A673 (cell line): ENCODE measurements at regions not wholly inside any gene's neighbourhood (a gene's known extent, or its start where the extent isn't known, plus 50 kb on each side); places are given as distances from the start of the nearest gene placed in this dataset.

Experiments used
- BruUV-seq: library from RNA; stranded (reverse); fragments of 400-500 nt; replicated peaks from 2 replicates; lab custom pipeline; 2021; lab: Mats Ljungman, UMichigan
- CTCF ChIA-PET: fragments of 300-600 bp; sonication (Branson Sonifier 250); formaldehyde crosslinking; loops from one replicate; lab custom pipeline; 2022; ENCODE audit warnings: antibody characterized with exemption; lab: Charles Lee
- POLR2A ChIA-PET: fragments of 300-600 bp; sonication (Branson Sonifier 250); formaldehyde crosslinking; loops from one replicate; lab custom pipeline; 2022; ENCODE audit warnings: antibody characterized with exemption; ENCODE audit not compliant: low non-redundant PET; lab: Charles Lee
- DNase-seq: peaks from one replicate; pipeline ENCODE4 v3.0.0-alpha.2; 2015; ENCODE audit warnings: low spot score
- H3K27ac ChIP-seq: fragments of 200-600 bp; sonication (generic); 2 replicates; pipeline ENCODE4 v1.5.1; 2016; ENCODE audit warnings: mixed run types, low read depth, mild to moderate bottlenecking, mixed read lengths, antibody characterized with exemption, low read length; ENCODE audit not compliant: poor library complexity, severe bottlenecking
- H3K27me3 ChIP-seq: fragments of 200-600 bp; sonication (generic); replicated peaks from 2 replicates; pipeline ENCODE4 v1.6.1; 2017; ENCODE audit warnings: mixed run types, low read depth, mild to moderate bottlenecking, mixed read lengths, antibody characterized with exemption, low read length; ENCODE audit not compliant: insufficient read depth, poor library complexity
- H3K36me3 ChIP-seq: fragments of 200-600 bp; sonication (generic); 2 replicates; pipeline ENCODE4 v1.6.1; 2016; ENCODE audit warnings: mixed run types, mild to moderate bottlenecking, mixed read lengths, antibody characterized with exemption, low read length; ENCODE audit not compliant: insufficient read depth, poor library complexity, severe bottlenecking
- H3K4me1 ChIP-seq: fragments of 200-600 bp; sonication (generic); 2 replicates; pipeline ENCODE4 v1.6.1; 2017; ENCODE audit warnings: mixed run types, mild to moderate bottlenecking, mixed read lengths, antibody characterized with exemption, low read length; ENCODE audit not compliant: insufficient read depth, poor library complexity, severe bottlenecking
- H3K4me3 ChIP-seq: fragments of 200-600 bp; sonication (generic); 2 replicates; pipeline ENCODE4 v1.5.1; 2016; ENCODE audit warnings: low read depth, mixed run types, mild to moderate bottlenecking, mixed read lengths, low read length; ENCODE audit not compliant: poor library complexity, severe bottlenecking
- H3K9me3 ChIP-seq: fragments of 200-600 bp; sonication (generic); 2 replicates; pipeline ENCODE4 v1.6.1; 2016; ENCODE audit warnings: mixed run types, low read depth, mild to moderate bottlenecking, mixed read lengths, antibody characterized with exemption, low read length; ENCODE audit not compliant: poor library complexity, severe bottlenecking
- CTCF ChIP-seq: fragments of 300-800, 200-600 bp; sonication (generic); conservative IDR thresholded peaks from 2 replicates; pipeline ENCODE4 v1.5.1; 2017; ENCODE audit warnings: low read depth, mild to moderate bottlenecking, antibody characterized with exemption, low read length, moderate library complexity, mixed read lengths
- EZH2 ChIP-seq: fragments of 200-600 bp; sonication (generic); IDR thresholded peaks from 2 replicates; pipeline ENCODE4 v1.6.1; 2017; ENCODE audit warnings: borderline replicate concordance, low read depth, mild to moderate bottlenecking, mixed read lengths, antibody characterized with exemption, low read length; ENCODE audit not compliant: poor library complexity, severe bottlenecking
- intact Hi-C: fragments of 100-400 bp; cut with micrococcal nuclease; formaldehyde crosslinking; loops from one replicate; pipeline ENCODE4 v1.10.0; 2022; ENCODE audit not compliant: unreplicated experiment

DNA sequence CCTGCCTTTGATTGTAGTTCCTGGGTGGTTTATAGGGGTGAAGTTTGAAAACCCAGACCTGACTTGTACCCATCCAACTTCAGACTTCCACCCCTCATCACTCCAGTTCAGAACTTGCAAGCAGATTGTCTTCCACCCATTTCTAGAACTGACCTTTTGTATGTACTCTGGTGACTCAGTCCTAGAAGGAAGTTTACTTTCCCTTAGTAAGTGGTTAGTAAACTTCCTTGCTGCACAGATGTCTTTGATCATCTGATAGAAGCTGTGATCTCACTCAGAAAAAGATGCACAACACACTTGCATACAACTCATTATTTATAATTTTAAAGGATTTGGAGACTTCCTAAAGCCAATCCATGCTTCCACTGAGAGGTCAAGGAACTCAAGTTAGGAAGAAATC is 368.0 kb downstream of the MFSD1 start:
- intact Hi-C loops = no loop called here
- no TSS peak for BruUV-seq
- DNase-seq = no peak
- Histone ChIP-seq H3K27ac (no peak overlapping the region), H3K27me3 (no peaks in the 10 kb centered on the region), H3K4me1 (no peaks in the 10 kb centered on the region), H3K9me3 (no peaks in the 10 kb centered on the region), H3K36me3 (no peaks in the 10 kb centered on the region), H3K4me3 (no peak overlapping the region)
- CTCF ChIA-PET = no interaction called here
- no peak for TF ChIP-seq CTCF
- TF ChIP-seq EZH2 = no peak
- POLR2A ChIA-PET = no interaction called here

DNA sequence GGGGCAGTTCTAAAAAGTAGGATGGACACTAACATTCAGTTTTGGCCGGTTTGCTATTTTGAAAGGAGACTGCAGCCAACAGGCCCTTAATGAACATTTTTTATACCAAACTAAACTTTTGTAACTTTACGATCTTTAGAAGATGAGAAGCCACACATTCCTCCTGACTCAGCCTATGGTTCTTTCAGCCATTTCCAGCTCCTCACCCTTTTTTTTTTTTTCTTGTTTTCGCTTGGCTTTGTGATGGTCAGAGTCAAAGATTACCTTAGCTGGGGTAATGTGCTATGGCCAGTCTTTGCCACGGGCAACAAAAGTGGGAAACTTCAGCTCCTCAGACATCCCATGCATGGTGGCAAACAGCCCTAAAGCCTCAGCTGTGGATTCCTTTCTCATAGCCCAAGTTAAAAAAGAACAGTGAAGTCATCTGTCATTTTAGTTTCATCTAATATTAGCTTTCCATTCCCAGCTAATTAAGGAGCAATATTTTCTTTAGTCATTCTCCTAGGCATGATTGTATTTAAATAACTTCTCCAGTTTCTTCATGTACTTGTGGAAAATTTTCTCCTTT is 368.7 kb downstream of the MFSD1 start:
- BruUV-seq = no TSS peak
- intact Hi-C loops = no loop called here
- TF ChIP-seq CTCF (no peak), EZH2 (no peak)
- POLR2A ChIA-PET = no interaction called here
- Histone ChIP-seq H3K27me3 (no peaks in the 10 kb centered on the region), H3K36me3 (no peaks in the 10 kb centered on the region), H3K27ac (no peak overlapping the region), H3K4me1 (no peaks in the 10 kb centered on the region), H3K9me3 (no peaks in the 10 kb centered on the region), H3K4me3 (no peak overlapping the region)
- CTCF ChIA-PET = no interaction called here
- no peak for DNase-seq

GRCh38 chr3:159171333-159171732 is 369.5 kb downstream of the MFSD1 start:
- Histone ChIP-seq H3K4me1 (no peaks in the 10 kb centered on the region), H3K27ac (no peak overlapping the region), H3K4me3 (no peak overlapping the region), H3K36me3 (no peaks in the 10 kb centered on the region), H3K27me3 (no peaks in the 10 kb centered on the region), H3K9me3 (no peaks in the 10 kb centered on the region)
- POLR2A ChIA-PET = no interaction called here
- intact Hi-C loops = no loop called here
- TF ChIP-seq CTCF (no peak), EZH2 (no peak)
- no TSS peak for BruUV-seq
- CTCF ChIA-PET = no interaction called here
- DNase-seq = no peak
